ENCODE measurements at regions not wholly inside any gene's neighbourhood (a gene's known extent, or its start where the extent isn't known, plus 50 kb on each side); places are given as distances from the start of the nearest gene placed in this dataset.

DNA sequence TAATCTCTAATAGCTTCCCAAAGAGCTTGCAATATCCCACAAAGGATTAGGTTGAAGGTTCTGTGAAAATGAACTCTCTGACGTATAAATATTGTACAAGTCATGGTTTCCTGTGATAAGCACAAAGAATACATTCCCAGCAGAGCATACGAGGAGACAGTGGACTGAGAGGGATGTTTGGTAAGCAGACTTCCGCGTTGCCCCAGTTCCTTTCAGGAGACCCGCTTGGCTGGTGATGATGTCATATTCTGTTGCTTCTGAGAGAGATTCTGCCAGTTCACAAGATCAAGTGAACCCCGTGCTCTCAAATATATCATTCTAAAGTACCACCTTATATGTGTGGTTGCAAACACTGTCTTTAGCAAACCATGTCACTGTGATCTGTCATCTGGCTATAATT lies 323.9 kb upstream of the CASK start:
- 36 to 43% methylated on average over 6 of the region's 6 CpGs for WGBS, 2 donors
- Histone ChIP-seq H3K9me3 (ENCODE audit: control insufficient read depth in 2 of 2, insufficient read depth in 1 of 2, low read depth in 1 of 2, low read length in 1 of 2) (no peaks in the 10 kb centered on the region), H3K27ac (ENCODE audit: low read depth in 2 of 2, low read length in 1 of 2) (peak overlapping the region in 1 of 2 donors; percentile 34), H3K36me3 (ENCODE audit: control insufficient read depth in 2 of 2, insufficient read depth in 2 of 2, low read length in 1 of 2) (no peaks in the 10 kb centered on the region), H3K4me3 (ENCODE audit: low read depth in 1 of 2, low read length in 2 of 2) (peak overlapping the region in 1 of 2 donors; percentile 11), H3K4me1 (ENCODE audit: control insufficient read depth in 2 of 2, insufficient read depth in 2 of 2, low read length in 1 of 2) (no peaks in the 10 kb centered on the region), H3K27me3 (ENCODE audit: control insufficient read depth in 1 of 2, insufficient read depth in 2 of 2, low read length in 2 of 2) (peaks cover 0 to 3% of the 10 kb centered on the region in 2 donors)

DNA sequence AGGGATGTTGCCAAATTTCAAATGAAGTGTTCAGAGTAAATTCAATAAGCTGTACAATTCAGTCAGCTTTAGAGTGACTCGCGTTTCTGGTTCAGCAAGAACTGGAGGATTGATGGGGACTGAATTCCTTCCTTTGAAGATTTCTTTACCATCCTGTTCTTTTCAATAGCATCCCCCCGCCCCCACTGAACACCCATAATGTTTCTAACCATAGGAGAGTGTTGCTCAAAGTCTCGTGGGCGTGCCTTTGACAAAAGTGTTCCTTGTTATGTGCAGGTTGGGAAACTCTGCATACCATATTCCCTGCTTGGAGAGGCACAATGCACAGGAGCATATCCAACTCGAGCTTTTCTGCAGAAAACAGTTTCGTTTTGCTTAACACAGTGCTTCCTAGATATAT lies 323.5 kb upstream of the CASK start:
- peak overlapping the region in 1 of 2 donors; percentile 4 for H3K27ac ChIP-seq (ENCODE audit: low read depth in 2 of 2, low read length in 1 of 2)
- peak overlapping the region in 1 of 2 donors; percentile 11 for H3K4me3 ChIP-seq (ENCODE audit: low read depth in 1 of 2, low read length in 2 of 2)
- WGBS, 2 donors, result 30 to 31% methylated on average over 7 of the region's 7 CpGs
- no peaks in the 10 kb centered on the region for H3K36me3 ChIP-seq (ENCODE audit: control insufficient read depth in 2 of 2, insufficient read depth in 2 of 2, low read length in 1 of 2)
- H3K9me3 ChIP-seq (ENCODE audit: control insufficient read depth in 2 of 2, insufficient read depth in 1 of 2, low read depth in 1 of 2, low read length in 1 of 2), result no peaks in the 10 kb centered on the region
- peaks cover 0 to 3% of the 10 kb centered on the region in 2 donors for H3K27me3 ChIP-seq (ENCODE audit: control insufficient read depth in 1 of 2, insufficient read depth in 2 of 2, low read length in 2 of 2)
- H3K4me1 ChIP-seq (ENCODE audit: control insufficient read depth in 2 of 2, insufficient read depth in 2 of 2, low read length in 1 of 2), result no peaks in the 10 kb centered on the region

DNA sequence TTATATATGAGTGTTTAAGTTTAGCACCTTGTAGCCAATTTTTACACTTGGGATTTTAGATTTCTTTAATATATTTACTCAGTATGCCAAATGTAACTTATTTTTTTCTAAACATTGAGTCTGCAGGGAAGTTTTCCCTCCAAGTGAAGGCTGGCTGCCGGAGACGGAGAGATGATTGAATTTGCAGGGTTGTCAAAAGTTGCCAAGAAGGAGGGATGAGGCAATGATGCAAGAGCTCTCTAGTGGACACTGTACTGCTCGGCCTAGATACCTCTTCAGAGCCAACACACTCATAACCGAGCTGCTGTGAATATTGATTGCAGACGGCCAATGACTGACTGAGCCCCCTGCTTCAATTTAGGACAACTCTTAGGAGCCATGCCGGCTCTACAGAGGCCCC lies 318.6 kb upstream of the CASK start:
- no peak overlapping the region for H3K27ac ChIP-seq (ENCODE audit: low read depth in 2 of 2, low read length in 1 of 2)
- no peaks in the 10 kb centered on the region for H3K27me3 ChIP-seq (ENCODE audit: control insufficient read depth in 1 of 2, insufficient read depth in 2 of 2, low read length in 2 of 2)
- no peak overlapping the region for H3K4me3 ChIP-seq (ENCODE audit: low read depth in 1 of 2, low read length in 2 of 2)
- 75 to 82% methylated on average over 6 of the region's 6 CpGs for WGBS, 2 donors
- no peaks in the 10 kb centered on the region for H3K9me3 ChIP-seq (ENCODE audit: control insufficient read depth in 2 of 2, insufficient read depth in 1 of 2, low read depth in 1 of 2, low read length in 1 of 2)
- no peaks in the 10 kb centered on the region for H3K4me1 ChIP-seq (ENCODE audit: control insufficient read depth in 2 of 2, insufficient read depth in 2 of 2, low read length in 1 of 2)
- H3K36me3 ChIP-seq (ENCODE audit: control insufficient read depth in 2 of 2, insufficient read depth in 2 of 2, low read length in 1 of 2), result no peaks in the 10 kb centered on the region

DNA sequence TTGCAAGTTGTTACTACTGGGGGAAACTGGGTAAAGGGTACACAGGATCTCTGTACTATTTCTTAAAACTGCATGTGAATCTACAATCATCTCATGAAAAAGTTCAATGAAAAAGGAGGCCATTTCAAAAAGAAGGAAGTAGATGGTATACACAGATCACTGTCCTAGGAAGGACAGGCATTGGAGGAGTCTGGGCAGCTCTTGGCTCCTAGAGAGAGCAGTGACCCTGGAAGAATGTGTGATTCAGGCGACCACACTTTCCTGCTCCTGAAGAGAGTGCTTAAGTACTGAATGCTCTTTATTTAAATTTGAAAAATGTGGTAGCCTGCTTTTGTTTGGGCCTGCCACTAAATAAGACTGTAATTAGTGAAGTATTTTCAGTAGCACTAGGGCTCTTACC lies 318.1 kb upstream of the CASK start:
- Histone ChIP-seq H3K36me3 (ENCODE audit: control insufficient read depth in 2 of 2, insufficient read depth in 2 of 2, low read length in 1 of 2) (no peaks in the 10 kb centered on the region), H3K4me1 (ENCODE audit: control insufficient read depth in 2 of 2, insufficient read depth in 2 of 2, low read length in 1 of 2) (no peaks in the 10 kb centered on the region), H3K27ac (ENCODE audit: low read depth in 2 of 2, low read length in 1 of 2) (no peak overlapping the region), H3K27me3 (ENCODE audit: control insufficient read depth in 1 of 2, insufficient read depth in 2 of 2, low read length in 2 of 2) (no peaks in the 10 kb centered on the region), H3K4me3 (ENCODE audit: low read depth in 1 of 2, low read length in 2 of 2) (no peak overlapping the region), H3K9me3 (ENCODE audit: control insufficient read depth in 2 of 2, insufficient read depth in 1 of 2, low read depth in 1 of 2, low read length in 1 of 2) (no peaks in the 10 kb centered on the region)
- 39 to 81% methylated on average over 1 of the region's 1 CpG for whole genome bisulfite sequencing, 2 donors

DNA sequence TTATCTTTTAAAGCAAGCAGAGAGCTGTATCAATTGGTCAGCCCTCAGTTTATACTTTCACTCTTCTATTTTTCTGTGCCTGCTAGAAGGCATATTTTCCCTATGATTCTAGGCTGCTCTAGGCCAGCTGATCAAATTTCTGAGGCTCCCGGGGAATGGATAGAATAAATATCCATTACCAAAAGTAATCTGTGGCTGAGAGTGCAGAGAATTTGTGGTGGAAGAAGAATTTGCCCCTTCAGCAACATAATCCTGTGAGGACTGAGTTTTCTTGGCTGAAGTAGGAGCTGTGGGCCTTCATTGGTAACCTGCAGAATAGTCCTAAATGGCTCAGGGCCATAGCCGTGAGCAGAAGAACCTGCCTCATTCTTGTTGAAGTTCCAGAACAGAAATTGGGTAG lies 314.6 kb upstream of the CASK start:
- Histone ChIP-seq H3K27me3 (ENCODE audit: control insufficient read depth in 1 of 2, insufficient read depth in 2 of 2, low read length in 2 of 2) (no peaks in the 10 kb centered on the region), H3K4me3 (ENCODE audit: low read depth in 1 of 2, low read length in 2 of 2) (no peak overlapping the region), H3K36me3 (ENCODE audit: control insufficient read depth in 2 of 2, insufficient read depth in 2 of 2, low read length in 1 of 2) (no peaks in the 10 kb centered on the region), H3K9me3 (ENCODE audit: control insufficient read depth in 2 of 2, insufficient read depth in 1 of 2, low read depth in 1 of 2, low read length in 1 of 2) (no peaks in the 10 kb centered on the region), H3K4me1 (ENCODE audit: control insufficient read depth in 2 of 2, insufficient read depth in 2 of 2, low read length in 1 of 2) (no peaks in the 10 kb centered on the region), H3K27ac (ENCODE audit: low read depth in 2 of 2, low read length in 1 of 2) (no peak overlapping the region)
- 82 to 91% methylated on average over 2 of the region's 2 CpGs for WGBS, 2 donors

DNA sequence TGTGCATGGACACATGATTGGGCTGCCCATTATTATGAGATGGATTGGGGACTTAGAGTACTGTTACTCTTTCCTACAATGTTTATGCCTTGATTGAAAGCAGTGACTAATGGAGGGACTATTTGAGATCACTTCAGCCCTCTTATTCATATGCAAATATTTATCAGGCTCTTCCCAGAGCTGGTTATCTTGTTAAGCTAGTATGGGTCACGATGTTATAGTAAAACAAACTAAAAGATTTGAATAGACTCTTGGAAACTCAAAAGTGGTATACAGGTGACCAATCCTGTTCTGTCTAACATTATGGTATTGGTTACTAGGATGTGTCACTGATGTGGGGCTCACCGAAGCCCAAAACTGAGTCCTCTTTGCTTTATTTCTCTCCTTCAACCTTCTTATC lies 306.2 kb upstream of the CASK start:
- H3K4me1 ChIP-seq (ENCODE audit: control insufficient read depth in 2 of 2, insufficient read depth in 2 of 2, low read length in 1 of 2), result no peaks in the 10 kb centered on the region
- no peaks in the 10 kb centered on the region for H3K27me3 ChIP-seq (ENCODE audit: control insufficient read depth in 1 of 2, insufficient read depth in 2 of 2, low read length in 2 of 2)
- H3K36me3 ChIP-seq (ENCODE audit: control insufficient read depth in 2 of 2, insufficient read depth in 2 of 2, low read length in 1 of 2), result no peaks in the 10 kb centered on the region
- peaks cover 0 to 2% of the 10 kb centered on the region in 2 donors for H3K9me3 ChIP-seq (ENCODE audit: control insufficient read depth in 2 of 2, insufficient read depth in 1 of 2, low read depth in 1 of 2, low read length in 1 of 2)
- H3K4me3 ChIP-seq (ENCODE audit: low read depth in 1 of 2, low read length in 2 of 2), result no peak overlapping the region
- WGBS, 2 donors, result 78 to 85% methylated on average over 2 of the region's 2 CpGs
- H3K27ac ChIP-seq (ENCODE audit: low read depth in 2 of 2, low read length in 1 of 2), result no peak overlapping the region

GRCh38 chrX:42220666-42221065 lies 297.3 kb upstream of the CASK start:
- Histone ChIP-seq H3K36me3 (ENCODE audit: control insufficient read depth in 2 of 2, insufficient read depth in 2 of 2, low read length in 1 of 2) (no peaks in the 10 kb centered on the region), H3K4me3 (ENCODE audit: low read depth in 1 of 2, low read length in 2 of 2) (no peak overlapping the region), H3K4me1 (ENCODE audit: control insufficient read depth in 2 of 2, insufficient read depth in 2 of 2, low read length in 1 of 2) (no peaks in the 10 kb centered on the region), H3K9me3 (ENCODE audit: control insufficient read depth in 2 of 2, insufficient read depth in 1 of 2, low read depth in 1 of 2, low read length in 1 of 2) (no peaks in the 10 kb centered on the region), H3K27me3 (ENCODE audit: control insufficient read depth in 1 of 2, insufficient read depth in 2 of 2, low read length in 2 of 2) (no peaks in the 10 kb centered on the region), H3K27ac (ENCODE audit: low read depth in 2 of 2, low read length in 1 of 2) (no peak overlapping the region)
- WGBS, 2 donors, result 80 to 87% methylated on average over 2 of the region's 2 CpGs

DNA sequence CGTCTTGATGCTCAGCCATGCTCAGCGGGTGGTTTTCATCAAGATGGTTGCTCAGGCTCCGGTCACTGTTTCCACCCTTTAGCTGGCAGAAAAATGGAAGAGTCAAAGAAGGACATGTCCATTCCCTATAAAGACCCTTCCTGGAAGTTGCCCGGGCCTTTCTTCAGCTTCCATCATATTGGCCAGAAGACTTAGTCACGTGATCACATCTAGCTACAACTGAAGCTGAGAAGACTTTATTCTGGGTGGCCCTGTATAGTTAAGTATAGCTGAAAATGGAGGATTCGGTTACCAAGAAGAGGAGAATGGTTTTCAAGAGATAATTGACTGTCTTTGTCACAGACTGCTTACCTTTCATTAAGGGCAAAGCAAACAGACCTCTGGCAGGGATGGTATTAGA lies 296.7 kb upstream of the CASK start:
- Histone ChIP-seq H3K9me3 (ENCODE audit: control insufficient read depth in 2 of 2, insufficient read depth in 1 of 2, low read depth in 1 of 2, low read length in 1 of 2) (no peaks in the 10 kb centered on the region), H3K27me3 (ENCODE audit: control insufficient read depth in 1 of 2, insufficient read depth in 2 of 2, low read length in 2 of 2) (peaks cover 0 to 5% of the 10 kb centered on the region in 2 donors), H3K4me1 (ENCODE audit: control insufficient read depth in 2 of 2, insufficient read depth in 2 of 2, low read length in 1 of 2) (no peaks in the 10 kb centered on the region), H3K27ac (ENCODE audit: low read depth in 2 of 2, low read length in 1 of 2) (no peak overlapping the region), H3K4me3 (ENCODE audit: low read depth in 1 of 2, low read length in 2 of 2) (no peak overlapping the region), H3K36me3 (ENCODE audit: control insufficient read depth in 2 of 2, insufficient read depth in 2 of 2, low read length in 1 of 2) (no peaks in the 10 kb centered on the region)
- WGBS, 2 donors, result 80 to 95% methylated on average over 6 of the region's 6 CpGs

DNA sequence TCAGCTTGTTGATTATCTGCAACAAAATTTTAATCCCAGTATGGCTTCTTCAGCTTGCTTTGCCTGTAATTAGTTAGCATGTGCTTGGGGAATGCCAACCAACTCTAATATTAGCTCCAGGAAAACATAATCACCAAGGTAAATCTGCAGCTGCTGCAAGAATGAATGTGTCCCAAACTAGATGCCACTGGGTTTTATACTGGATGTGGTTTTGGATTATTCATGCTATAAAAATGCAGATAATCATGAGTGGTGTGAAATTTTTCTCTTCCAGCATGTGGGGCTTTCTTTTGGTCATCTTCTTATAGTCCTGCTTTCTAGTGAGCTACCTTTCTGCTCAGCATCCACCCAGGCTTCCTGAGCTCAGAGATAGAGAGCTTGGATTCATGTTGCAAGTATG lies 295.9 kb upstream of the CASK start:
- H3K27me3 ChIP-seq (ENCODE audit: control insufficient read depth in 1 of 2, insufficient read depth in 2 of 2, low read length in 2 of 2), result peaks cover 0 to 7% of the 10 kb centered on the region in 2 donors
- no peaks in the 10 kb centered on the region for H3K36me3 ChIP-seq (ENCODE audit: control insufficient read depth in 2 of 2, insufficient read depth in 2 of 2, low read length in 1 of 2)
- H3K4me3 ChIP-seq (ENCODE audit: low read depth in 1 of 2, low read length in 2 of 2), result no peak overlapping the region
- no peaks in the 10 kb centered on the region for H3K9me3 ChIP-seq (ENCODE audit: control insufficient read depth in 2 of 2, insufficient read depth in 1 of 2, low read depth in 1 of 2, low read length in 1 of 2)
- H3K27ac ChIP-seq (ENCODE audit: low read depth in 2 of 2, low read length in 1 of 2), result no peak overlapping the region
- H3K4me1 ChIP-seq (ENCODE audit: control insufficient read depth in 2 of 2, insufficient read depth in 2 of 2, low read length in 1 of 2), result no peaks in the 10 kb centered on the region

GRCh38 chrX:42195506-42195905 lies 272.2 kb upstream of the CASK start:
- Histone ChIP-seq H3K4me3 (ENCODE audit: low read depth in 1 of 2, low read length in 2 of 2) (no peak overlapping the region), H3K36me3 (ENCODE audit: control insufficient read depth in 2 of 2, insufficient read depth in 2 of 2, low read length in 1 of 2) (no peaks in the 10 kb centered on the region), H3K27ac (ENCODE audit: low read depth in 2 of 2, low read length in 1 of 2) (no peak overlapping the region), H3K4me1 (ENCODE audit: control insufficient read depth in 2 of 2, insufficient read depth in 2 of 2, low read length in 1 of 2) (no peaks in the 10 kb centered on the region), H3K9me3 (ENCODE audit: control insufficient read depth in 2 of 2, insufficient read depth in 1 of 2, low read depth in 1 of 2, low read length in 1 of 2) (no peaks in the 10 kb centered on the region), H3K27me3 (ENCODE audit: control insufficient read depth in 1 of 2, insufficient read depth in 2 of 2, low read length in 2 of 2) (no peaks in the 10 kb centered on the region)
- WGBS, 2 donors, result 44 to 50% methylated on average over 1 of the region's 1 CpG
